ENCODE measurements at regions not wholly inside any gene's neighbourhood (a gene's known extent, or its start where the extent isn't known, plus 50 kb on each side); places are given as distances from the start of the nearest gene placed in this dataset.

GRCh38 chr2:198945496-198945895 is 512.2 kb downstream of the SATB2 start:
- Histone ChIP-seq H3K27ac (ENCODE audit: low read depth in 2 of 2, low read length in 1 of 2) (no peak overlapping the region), H3K4me2 (no peak overlapping the region), H3K9me2 (no peaks in the 10 kb centered on the region), H3K36me3 (replicated peaks in 1 of 2; ENCODE audit: control insufficient read depth in 1 of 2, insufficient read depth in 2 of 2, low read length in 1 of 2) (no peaks in the 10 kb centered on the region), H3F3A (replicated peaks; ENCODE audit: insufficient read depth) (no peaks in the 10 kb centered on the region), H3K79me2 (ENCODE audit: insufficient read depth) (no peaks in the 10 kb centered on the region), H3K4me3 (ENCODE audit: low read depth in 2 of 2, low read length in 1 of 2) (no peak overlapping the region), H3K9me3 (no peaks in the 10 kb centered on the region), H3K9ac (no peak overlapping the region), H4K20me1 (ENCODE audit: insufficient read depth) (no peaks in the 10 kb centered on the region), H3K4me1 (ENCODE audit: control insufficient read depth in 1 of 2, insufficient read depth in 2 of 2, low read depth in 1 of 2, low read length in 1 of 2) (no peaks in the 10 kb centered on the region), H2AFZ (ENCODE audit: low read depth) (no peak overlapping the region), H3K27me3 (ENCODE audit: insufficient read depth) (no peaks in the 10 kb centered on the region)
- TF ChIP-seq ELF1 (IDR thresholded peaks at IDR 0.05) (no peak), MXI1 (IDR thresholded peaks at IDR 0.05; ENCODE audit: low read depth, low read length) (no peak)
- ChIA-PET CTCF (no interaction called here), POLR2A (no interaction called here)
- DNase-seq = no peak
- 16% methylated on average over 3 of the region's 3 CpGs for WGBS (ENCODE audit: low lambda C conversion rate)

GRCh38 chr2:198930170-198930569 is 527.6 kb downstream of the SATB2 start:
- ChIA-PET POLR2A (interaction anchor here (0.5 kb wide), 1 partner anchor 37 kb away, joined by 3 read pairs; no protein-coding TSS in a partner anchor), CTCF (no interaction called here)
- no peaks in the 10 kb centered on the region for H3K9me2 ChIP-seq
- no peaks in the 10 kb centered on the region for H3F3A ChIP-seq (replicated peaks; ENCODE audit: insufficient read depth)
- no peak for TF ChIP-seq CHD2 (IDR thresholded peaks at IDR 0.05; ENCODE audit: low read length, partially characterized antibody)
- TF ChIP-seq TCF12 (IDR thresholded peaks at IDR 0.05) = no peak
- no peak for TF ChIP-seq USF1 (IDR thresholded peaks at IDR 0.05; ENCODE audit: borderline replicate concordance, low read depth)
- no peak for TF ChIP-seq TAF1 (IDR thresholded peaks at IDR 0.05; ENCODE audit: borderline replicate concordance, low read depth, low read length)
- no peak for TF ChIP-seq GABPA (IDR thresholded peaks at IDR 0.05; ENCODE audit: low read depth)
- no peak for TF ChIP-seq CTCF (IDR thresholded peaks at IDR 0.05)
- TF ChIP-seq MXI1 (IDR thresholded peaks at IDR 0.05; ENCODE audit: low read depth, low read length) = no peak
- H3K9me3 ChIP-seq = no peaks in the 10 kb centered on the region
- H4K20me1 ChIP-seq (ENCODE audit: insufficient read depth) = no peaks in the 10 kb centered on the region
- H3K9ac ChIP-seq = no peak overlapping the region
- H3K4me2 ChIP-seq = no peak overlapping the region
- no peaks in the 10 kb centered on the region for H3K36me3 ChIP-seq (replicated peaks in 1 of 2; ENCODE audit: control insufficient read depth in 1 of 2, insufficient read depth in 2 of 2, low read length in 1 of 2)
- DNase-seq = no peak
- H3K4me1 ChIP-seq (ENCODE audit: control insufficient read depth in 1 of 2, insufficient read depth in 2 of 2, low read depth in 1 of 2, low read length in 1 of 2) = no peaks in the 10 kb centered on the region
- H2AFZ ChIP-seq (ENCODE audit: low read depth) = no peak overlapping the region
- H3K27me3 ChIP-seq (ENCODE audit: insufficient read depth) = no peaks in the 10 kb centered on the region
- H3K4me3 ChIP-seq (ENCODE audit: low read depth in 2 of 2, low read length in 1 of 2) = no peak overlapping the region; a peak in 1 of 4 replicates
- no peak overlapping the region for H3K27ac ChIP-seq (ENCODE audit: low read depth in 2 of 2, low read length in 1 of 2)
- H3K79me2 ChIP-seq (ENCODE audit: insufficient read depth) = no peaks in the 10 kb centered on the region

GRCh38 chr2:198928026-198928425 is 529.7 kb downstream of the SATB2 start:
- Histone ChIP-seq H3K9me2 (no peaks in the 10 kb centered on the region), H3K4me1 (ENCODE audit: control insufficient read depth in 1 of 2, insufficient read depth in 2 of 2, low read depth in 1 of 2, low read length in 1 of 2) (no peaks in the 10 kb centered on the region), H3K36me3 (replicated peaks in 1 of 2; ENCODE audit: control insufficient read depth in 1 of 2, insufficient read depth in 2 of 2, low read length in 1 of 2) (no peaks in the 10 kb centered on the region), H3K79me2 (ENCODE audit: insufficient read depth) (no peaks in the 10 kb centered on the region), H3K27ac (ENCODE audit: low read depth in 2 of 2, low read length in 1 of 2) (no peak overlapping the region), H3K4me3 (ENCODE audit: low read depth in 2 of 2, low read length in 1 of 2) (no peak overlapping the region), H4K20me1 (ENCODE audit: insufficient read depth) (no peaks in the 10 kb centered on the region), H3F3A (replicated peaks; ENCODE audit: insufficient read depth) (no peaks in the 10 kb centered on the region), H2AFZ (ENCODE audit: low read depth) (no peak overlapping the region), H3K9ac (no peak overlapping the region), H3K4me2 (no peak overlapping the region), H3K27me3 (ENCODE audit: insufficient read depth) (no peaks in the 10 kb centered on the region), H3K9me3 (no peaks in the 10 kb centered on the region)
- TF ChIP-seq RXRA (IDR thresholded peaks at IDR 0.05; ENCODE audit: borderline replicate concordance, low read depth) (no peak), ELF1 (IDR thresholded peaks at IDR 0.05) (no peak), USF2 (IDR thresholded peaks at IDR 0.05; ENCODE audit: borderline replicate concordance, low read depth, low read length) (no peak), RFX5 (IDR thresholded peaks at IDR 0.05; ENCODE audit: low read length) (no peak), GABPA (IDR thresholded peaks at IDR 0.05; ENCODE audit: low read depth) (no peak), TAF1 (IDR thresholded peaks at IDR 0.05; ENCODE audit: borderline replicate concordance, low read depth, low read length) (no peak), RAD21 (IDR thresholded peaks at IDR 0.05; ENCODE audit: low read length) (no peak), SIN3A (IDR thresholded peaks at IDR 0.05; ENCODE audit: borderline replicate concordance, low read depth, low read length) (no peak), REST (IDR thresholded peaks at IDR 0.05; ENCODE audit: low read depth, low read length) (no peak)
- no peak for DNase-seq
- WGBS (ENCODE audit: low lambda C conversion rate) = 20% methylated on average over 3 of the region's 3 CpGs
- POLR2A ChIA-PET = no interaction called here
- CTCF ChIA-PET = no interaction called here
